ENCODE measurements at regions not wholly inside any gene's neighbourhood (a gene's known extent, or its start where the extent isn't known, plus 50 kb on each side); places are given as distances from the start of the nearest gene placed in this dataset.

GRCh38 chr6:134610411-134610810 is 292.5 kb upstream of the SGK1 start:
- no peak for TF ChIP-seq POLR2A (IDR thresholded peaks at IDR 0.05)
- no peak for TF ChIP-seq CTCF (IDR thresholded peaks at IDR 0.05)

All from heart left ventricle (tissue), 13 donors.